ENCODE measurements at regions not wholly inside any gene's neighbourhood (a gene's known extent, or its start where the extent isn't known, plus 50 kb on each side); places are given as distances from the start of the nearest gene placed in this dataset.

DNA sequence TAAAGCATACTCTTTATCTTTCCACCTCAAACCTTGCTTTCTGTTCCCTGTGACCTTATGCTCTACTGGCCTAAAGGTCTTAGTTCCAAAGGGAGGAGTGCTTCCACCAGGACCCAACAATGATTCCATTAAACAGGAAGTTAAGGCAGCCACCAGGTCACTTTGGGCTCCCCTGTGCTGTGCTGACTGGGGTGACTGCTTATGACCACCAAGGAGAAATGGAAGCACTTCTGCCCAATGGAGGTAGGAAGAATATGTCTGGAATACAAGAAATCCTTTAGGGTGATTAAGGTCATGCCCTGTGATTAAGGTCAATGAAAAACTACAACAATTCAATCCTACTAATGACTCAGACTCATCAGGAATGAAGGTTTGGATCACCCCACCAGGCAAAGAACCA, 233.8 kb upstream of the CDH11 start:
- ATAC-seq (ENCODE audit: low FRiP score) (no peak), DNase-seq (no peak)
- H3K4me1 ChIP-seq (ENCODE audit: control insufficient read depth in 1 of 2, insufficient read depth in 2 of 2, low read length in 2 of 2) = no peaks in the 10 kb centered on the region
- no peak overlapping the region for H3K27ac ChIP-seq (ENCODE audit: low read depth in 1 of 2, low read length in 2 of 2)
- no peaks in the 10 kb centered on the region for H3K9me3 ChIP-seq (ENCODE audit: control insufficient read depth, low read length)
- no peak overlapping the region for H3K4me3 ChIP-seq (ENCODE audit: low read length in 2 of 2)
- H3K36me3 ChIP-seq (ENCODE audit: control insufficient read depth in 1 of 2, insufficient read depth in 2 of 2, low read length in 1 of 2) = no peaks in the 10 kb centered on the region
- no peaks in the 10 kb centered on the region for H3K27me3 ChIP-seq (ENCODE audit: control insufficient read depth in 1 of 2, insufficient read depth in 2 of 2, low read length in 1 of 2)
- intact Hi-C loops (cut with DNase I) = no loop called here

DNA sequence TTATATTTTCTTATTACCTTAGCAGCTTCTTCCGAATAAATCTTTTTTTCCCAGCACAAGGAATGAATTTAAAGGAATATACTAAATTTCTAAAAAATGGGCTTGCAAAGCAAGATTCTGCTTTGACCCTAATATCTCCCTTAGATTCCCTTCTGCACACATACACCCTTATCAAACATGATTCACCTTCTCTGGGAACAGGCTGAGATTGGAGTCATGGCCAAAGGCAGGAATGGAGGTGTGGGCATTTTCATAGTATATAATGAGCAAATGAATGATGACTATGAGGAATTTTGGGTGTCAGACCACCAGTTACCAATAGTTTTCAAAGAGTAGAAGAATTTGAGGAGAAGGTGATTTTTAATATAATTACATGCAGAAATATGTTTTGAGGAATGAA, 231.3 kb upstream of the CDH11 start:
- WGBS, 2 donors = 85 to 91% methylated on average over 1 of the region's 1 CpG

GRCh38 chr16:65349626-65350025, 227.8 kb upstream of the CDH11 start:
- H3K27me3 ChIP-seq (ENCODE audit: control insufficient read depth in 1 of 2, insufficient read depth in 2 of 2, low read length in 1 of 2) = no peaks in the 10 kb centered on the region
- no peaks in the 10 kb centered on the region for H3K9me3 ChIP-seq (ENCODE audit: control insufficient read depth, low read length)
- WGBS, 2 donors = 72% methylated on average over 7 of the region's 7 CpGs
- no peaks in the 10 kb centered on the region for H3K36me3 ChIP-seq (ENCODE audit: control insufficient read depth in 1 of 2, insufficient read depth in 2 of 2, low read length in 1 of 2)
- no peak for DNase-seq
- H3K4me3 ChIP-seq (ENCODE audit: low read length in 2 of 2) = no peak overlapping the region
- H3K4me1 ChIP-seq (ENCODE audit: control insufficient read depth in 1 of 2, insufficient read depth in 2 of 2, low read length in 2 of 2) = no peaks in the 10 kb centered on the region
- ATAC-seq (ENCODE audit: low FRiP score) = no peak
- intact Hi-C loops (cut with DNase I) = no loop called here
- H3K27ac ChIP-seq (ENCODE audit: low read depth in 1 of 2, low read length in 2 of 2) = no peak overlapping the region

More for the DNA sequence above, 231.3 kb upstream of the CDH11 start:
- Histone ChIP-seq H3K4me1 (ENCODE audit: control insufficient read depth in 1 of 2, insufficient read depth in 2 of 2, low read length in 2 of 2) (no peaks in the 10 kb centered on the region), H3K36me3 (ENCODE audit: control insufficient read depth in 1 of 2, insufficient read depth in 2 of 2, low read length in 1 of 2) (no peaks in the 10 kb centered on the region), H3K27ac (ENCODE audit: low read depth in 1 of 2, low read length in 2 of 2) (no peak overlapping the region), H3K4me3 (ENCODE audit: low read length in 2 of 2) (no peak overlapping the region), H3K27me3 (ENCODE audit: control insufficient read depth in 1 of 2, insufficient read depth in 2 of 2, low read length in 1 of 2) (no peaks in the 10 kb centered on the region), H3K9me3 (ENCODE audit: control insufficient read depth, low read length) (no peaks in the 10 kb centered on the region)
- ATAC-seq (ENCODE audit: low FRiP score) = no peak
- intact Hi-C loops (cut with DNase I) = no loop called here
- no peak for DNase-seq

GRCh38 chr16:65343556-65343955, 221.7 kb upstream of the CDH11 start:
- DNase-seq (no peak), ATAC-seq (ENCODE audit: low FRiP score) (no peak)
- H3K4me3 ChIP-seq (ENCODE audit: low read length in 2 of 2) = no peak overlapping the region
- WGBS, 2 donors = 96 to 97% methylated on average over 2 of the region's 2 CpGs
- intact Hi-C loops (cut with DNase I) = no loop called here
- H3K9me3 ChIP-seq (ENCODE audit: control insufficient read depth, low read length) = no peaks in the 10 kb centered on the region
- H3K4me1 ChIP-seq (ENCODE audit: control insufficient read depth in 1 of 2, insufficient read depth in 2 of 2, low read length in 2 of 2) = no peaks in the 10 kb centered on the region
- H3K27ac ChIP-seq (ENCODE audit: low read depth in 1 of 2, low read length in 2 of 2) = no peak overlapping the region
- no peaks in the 10 kb centered on the region for H3K36me3 ChIP-seq (ENCODE audit: control insufficient read depth in 1 of 2, insufficient read depth in 2 of 2, low read length in 1 of 2)
- H3K27me3 ChIP-seq (ENCODE audit: control insufficient read depth in 1 of 2, insufficient read depth in 2 of 2, low read length in 1 of 2) = no peaks in the 10 kb centered on the region

DNA sequence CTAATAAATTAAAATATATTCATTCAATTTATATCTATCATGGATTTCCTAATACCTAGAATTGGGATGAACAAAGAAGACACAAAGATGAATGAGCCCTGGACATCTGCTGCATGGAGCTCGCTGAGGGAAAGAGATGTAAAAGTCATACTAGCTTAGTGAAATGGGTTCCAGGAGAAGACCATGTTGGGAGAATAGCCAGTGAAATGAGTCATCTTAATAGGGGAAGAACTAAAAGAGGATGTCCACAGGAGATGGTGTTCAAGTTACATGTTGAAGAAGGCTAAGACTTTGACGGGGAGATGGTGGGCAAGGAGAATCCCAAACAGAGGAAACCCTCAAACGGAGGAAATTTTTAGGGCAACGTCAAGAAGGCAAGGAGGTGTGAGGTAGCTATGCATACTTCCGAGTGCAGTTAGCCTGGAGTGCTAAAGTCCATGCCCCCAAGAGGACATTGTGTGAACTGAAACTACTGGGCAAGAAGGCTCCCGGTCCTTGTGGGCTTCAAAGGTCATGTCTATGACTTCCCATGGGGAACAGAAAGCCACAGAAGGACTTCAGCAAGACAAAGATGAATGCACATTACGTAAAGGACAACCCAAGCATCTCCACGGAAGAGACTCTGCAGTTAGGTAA, 220.5 kb upstream of the CDH11 start:
- intact Hi-C loops (cut with DNase I) = no loop called here
- Histone ChIP-seq H3K27me3 (ENCODE audit: control insufficient read depth in 1 of 2, insufficient read depth in 2 of 2, low read length in 1 of 2) (no peaks in the 10 kb centered on the region), H3K36me3 (ENCODE audit: control insufficient read depth in 1 of 2, insufficient read depth in 2 of 2, low read length in 1 of 2) (no peaks in the 10 kb centered on the region), H3K9me3 (ENCODE audit: control insufficient read depth, low read length) (no peaks in the 10 kb centered on the region), H3K27ac (ENCODE audit: low read depth in 1 of 2, low read length in 2 of 2) (no peak overlapping the region), H3K4me3 (ENCODE audit: low read length in 2 of 2) (no peak overlapping the region), H3K4me1 (ENCODE audit: control insufficient read depth in 1 of 2, insufficient read depth in 2 of 2, low read length in 2 of 2) (no peaks in the 10 kb centered on the region)
- no peak for DNase-seq
- no peak for ATAC-seq (ENCODE audit: low FRiP score)
- 93% methylated on average over 8 of the region's 8 CpGs for WGBS, 2 donors

DNA sequence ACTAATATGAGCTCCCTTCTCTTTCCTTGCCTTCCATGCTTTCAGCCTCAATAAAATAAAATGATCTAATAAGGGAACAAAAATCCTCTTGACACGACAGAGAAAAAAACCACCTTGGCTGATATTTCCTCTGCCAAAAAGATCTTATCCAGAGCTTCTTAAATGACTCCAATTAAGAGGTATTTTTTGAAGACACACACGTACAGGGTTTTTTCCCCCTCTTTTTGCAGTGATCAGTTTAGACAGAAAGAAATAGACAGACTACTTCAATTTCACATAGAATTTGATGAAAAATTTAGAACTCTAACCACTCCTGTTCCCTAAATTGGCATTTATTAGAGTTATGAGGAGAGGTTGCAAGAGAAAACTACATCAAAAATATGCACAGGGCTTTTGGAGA, 217.2 kb upstream of the CDH11 start:
- DNase-seq (no peak), ATAC-seq (ENCODE audit: low FRiP score) (no peak)
- H3K9me3 ChIP-seq (ENCODE audit: control insufficient read depth, low read length) = no peaks in the 10 kb centered on the region
- H3K4me1 ChIP-seq (ENCODE audit: control insufficient read depth in 1 of 2, insufficient read depth in 2 of 2, low read length in 2 of 2) = peaks cover 0 to 1% of the 10 kb centered on the region in 2 donors
- no peak overlapping the region for H3K27ac ChIP-seq (ENCODE audit: low read depth in 1 of 2, low read length in 2 of 2)
- H3K4me3 ChIP-seq (ENCODE audit: low read length in 2 of 2) = no peak overlapping the region
- no peaks in the 10 kb centered on the region for H3K36me3 ChIP-seq (ENCODE audit: control insufficient read depth in 1 of 2, insufficient read depth in 2 of 2, low read length in 1 of 2)
- H3K27me3 ChIP-seq (ENCODE audit: control insufficient read depth in 1 of 2, insufficient read depth in 2 of 2, low read length in 1 of 2) = no peaks in the 10 kb centered on the region
- WGBS, 2 donors = 11 to 14% methylated on average over 2 of the region's 2 CpGs
- intact Hi-C loops (cut with DNase I) = no loop called here

DNA sequence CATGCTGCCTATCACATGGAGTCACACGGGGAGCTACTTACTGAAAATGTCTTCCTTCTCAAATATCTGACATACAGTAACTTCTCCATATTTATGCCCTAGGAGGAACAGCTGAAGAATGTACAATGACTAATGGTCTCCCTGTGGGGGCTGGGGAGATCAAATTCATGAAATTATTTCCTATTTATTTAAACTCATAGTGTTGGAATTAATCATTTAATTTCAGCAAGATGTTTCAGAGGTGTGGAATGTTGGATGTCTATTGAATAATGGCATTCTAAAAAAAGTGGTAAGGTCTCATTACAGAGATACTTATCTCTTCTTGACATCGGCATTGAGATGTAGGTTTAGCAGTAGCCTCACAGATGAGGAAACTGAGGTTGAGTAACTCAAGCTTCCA, 214.3 kb upstream of the CDH11 start:
- 75 to 83% methylated on average over 2 of the region's 2 CpGs for WGBS, 2 donors
- no peaks in the 10 kb centered on the region for H3K9me3 ChIP-seq (ENCODE audit: control insufficient read depth, low read length)
- intact Hi-C loops (cut with DNase I) = no loop called here
- ATAC-seq (ENCODE audit: low FRiP score) (no peak), DNase-seq (no peak)
- no peak overlapping the region for H3K4me3 ChIP-seq (ENCODE audit: low read length in 2 of 2)
- no peak overlapping the region for H3K27ac ChIP-seq (ENCODE audit: low read depth in 1 of 2, low read length in 2 of 2)
- peaks cover 0 to 4% of the 10 kb centered on the region in 2 donors for H3K4me1 ChIP-seq (ENCODE audit: control insufficient read depth in 1 of 2, insufficient read depth in 2 of 2, low read length in 2 of 2)
- H3K36me3 ChIP-seq (ENCODE audit: control insufficient read depth in 1 of 2, insufficient read depth in 2 of 2, low read length in 1 of 2) = no peaks in the 10 kb centered on the region
- H3K27me3 ChIP-seq (ENCODE audit: control insufficient read depth in 1 of 2, insufficient read depth in 2 of 2, low read length in 1 of 2) = no peaks in the 10 kb centered on the region

DNA sequence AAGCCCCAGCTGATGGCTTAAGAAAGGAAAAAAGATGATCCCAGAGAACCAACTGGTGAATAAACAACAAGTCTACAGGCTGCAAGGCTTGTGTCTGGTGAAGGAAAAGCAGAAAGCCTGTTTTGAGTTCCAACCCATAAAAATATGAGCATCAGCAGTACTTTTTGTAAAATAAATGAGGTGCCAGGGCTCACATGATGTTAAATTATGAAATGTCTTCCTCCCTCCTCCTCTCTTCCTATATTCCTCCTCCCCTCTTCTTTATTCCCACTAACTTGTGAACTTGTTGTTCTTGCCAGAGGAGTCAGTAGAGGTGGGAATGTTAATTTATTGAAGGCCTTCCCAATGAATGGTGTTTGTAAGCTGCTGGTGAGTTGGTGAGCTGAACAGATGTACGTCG, 212.2 kb upstream of the CDH11 start:
- no peaks in the 10 kb centered on the region for H3K36me3 ChIP-seq (ENCODE audit: control insufficient read depth in 1 of 2, insufficient read depth in 2 of 2, low read length in 1 of 2)
- intact Hi-C loops (cut with DNase I) = no loop called here
- DNase-seq (no peak), ATAC-seq (ENCODE audit: low FRiP score) (no peak)
- H3K9me3 ChIP-seq (ENCODE audit: control insufficient read depth, low read length) = no peaks in the 10 kb centered on the region
- no peaks in the 10 kb centered on the region for H3K27me3 ChIP-seq (ENCODE audit: control insufficient read depth in 1 of 2, insufficient read depth in 2 of 2, low read length in 1 of 2)
- WGBS, 2 donors = 92 to 97% methylated on average over 2 of the region's 2 CpGs
- no peak overlapping the region for H3K27ac ChIP-seq (ENCODE audit: low read depth in 1 of 2, low read length in 2 of 2)
- no peak overlapping the region for H3K4me3 ChIP-seq (ENCODE audit: low read length in 2 of 2)
- peaks cover 0 to 4% of the 10 kb centered on the region in 2 donors for H3K4me1 ChIP-seq (ENCODE audit: control insufficient read depth in 1 of 2, insufficient read depth in 2 of 2, low read length in 2 of 2)

DNA sequence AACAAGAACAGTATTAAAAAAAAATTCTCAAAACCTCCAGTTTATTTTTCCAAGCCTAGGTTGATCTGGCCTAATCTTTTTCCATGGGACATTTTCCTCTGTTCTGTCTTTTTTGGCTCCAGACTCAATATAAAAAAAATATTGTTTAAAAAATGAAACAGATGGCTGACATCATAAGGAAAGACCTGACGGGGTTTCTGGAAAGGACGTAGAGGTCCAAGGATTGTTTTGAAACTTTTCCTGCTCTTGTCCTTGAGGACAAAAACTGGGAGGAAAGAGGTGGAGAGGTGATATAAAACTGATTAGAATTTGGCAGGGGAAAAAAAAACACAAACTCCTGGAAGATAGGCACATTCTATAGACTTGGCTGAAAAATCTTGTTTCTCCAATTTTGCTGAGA, 211.4 kb upstream of the CDH11 start:
- no peak for ATAC-seq (ENCODE audit: low FRiP score)
- no peak for DNase-seq
- no peaks in the 10 kb centered on the region for H3K9me3 ChIP-seq (ENCODE audit: control insufficient read depth, low read length)
- H3K4me3 ChIP-seq (ENCODE audit: low read length in 2 of 2) = no peak overlapping the region
- no peaks in the 10 kb centered on the region for H3K27me3 ChIP-seq (ENCODE audit: control insufficient read depth in 1 of 2, insufficient read depth in 2 of 2, low read length in 1 of 2)
- H3K36me3 ChIP-seq (ENCODE audit: control insufficient read depth in 1 of 2, insufficient read depth in 2 of 2, low read length in 1 of 2) = no peaks in the 10 kb centered on the region
- peaks cover 0 to 4% of the 10 kb centered on the region in 2 donors for H3K4me1 ChIP-seq (ENCODE audit: control insufficient read depth in 1 of 2, insufficient read depth in 2 of 2, low read length in 2 of 2)
- WGBS, 2 donors = 3 to 4% methylated on average over 2 of the region's 2 CpGs
- no peak overlapping the region for H3K27ac ChIP-seq (ENCODE audit: low read depth in 1 of 2, low read length in 2 of 2)
- intact Hi-C loops (cut with DNase I) = no loop called here
